Astrocyte (in vitro differentiated cells and primary cell): ENCODE measurements at regions not wholly inside any gene's neighbourhood (a gene's known extent, or its start where the extent isn't known, plus 50 kb on each side); places are given as distances from the start of the nearest gene placed in this dataset.

ENCODE experiments used
- CTCF ChIP-seq: IDR thresholded peaks from 2 replicates; pipeline ENCODE4 v1.5.1; 2011; ENCODE audit warnings: low read depth, mild to moderate bottlenecking, inconsistent platforms, low read length, moderate library complexity; ENCODE audit not compliant: insufficient read depth
- EZH2 ChIP-seq: IDR thresholded peaks from 2 replicates; pipeline ENCODE4 v1.6.1; 2012; ENCODE audit warnings: mild to moderate bottlenecking, low read length, inconsistent platforms; ENCODE audit not compliant: insufficient read depth

GRCh38 chr10:120398180-120398579 is 58.8 kb upstream of the PLPP4 start:
- TF ChIP-seq CTCF (no peak), EZH2 (no peak)
